ENCODE measurements at regions not wholly inside any gene's neighbourhood (a gene's known extent, or its start where the extent isn't known, plus 50 kb on each side); places are given as distances from the start of the nearest gene placed in this dataset.

- TF ChIP-seq ATF2 (CRISPR knock-in tag; IDR thresholded peaks at IDR 0.05) (no peak), ASH2L (IDR thresholded peaks at IDR 0.05; ENCODE audit: insufficient read length, low read depth, low read length) (no peak), ZNF841 (CRISPR knock-in tag; IDR thresholded peaks at IDR 0.05; ENCODE audit: borderline replicate concordance) (no peak), THAP7 (CRISPR knock-in tag; IDR thresholded peaks at IDR 0.05) (no peak), SKIL (CRISPR knock-in tag; IDR thresholded peaks at IDR 0.05; ENCODE audit: borderline replicate concordance) (peak; percentile 18; the same call in 1 of the 2 replicates), ZC3H4 (CRISPR knock-in tag; IDR thresholded peaks at IDR 0.05; ENCODE audit: borderline replicate concordance) (no peak), ZNF264 (CRISPR knock-in tag; IDR thresholded peaks at IDR 0.05) (0 out of 2 replicates have a peak, but pooled peaks have one; percentile 15), ZNF687 (CRISPR knock-in tag; IDR thresholded peaks at IDR 0.05) (peak; percentile 72), MYC (CRISPR knock-in tag; IDR thresholded peaks at IDR 0.05; ENCODE audit: borderline replicate concordance) (peak; percentile 27; the same call in 1 of the 2 replicates), HDAC2 (CRISPR knock-in tag; IDR thresholded peaks at IDR 0.05) (no peak), POLR2G (IDR thresholded peaks at IDR 0.05; ENCODE audit: low read depth, low read length) (peak; percentile 47; the same call in 1 of the 2 replicates), MTF2 (CRISPR knock-in tag; IDR thresholded peaks at IDR 0.05; ENCODE audit: borderline replicate concordance) (no peak), SKI (IDR thresholded peaks at IDR 0.05; ENCODE audit: partially characterized antibody) (peak; percentile 25), ZNF569 (CRISPR knock-in tag; IDR thresholded peaks at IDR 0.05; ENCODE audit: borderline replicate concordance) (no peak), TCF12 (IDR thresholded peaks at IDR 0.05) (no peak), TCF12 (CRISPR knock-in tag; IDR thresholded peaks at IDR 0.05) (no peak), ZNF629 (CRISPR knock-in tag; conservative IDR thresholded peaks at IDR 0.05) (peak; percentile 94), CREB3 (CRISPR knock-in tag; IDR thresholded peaks at IDR 0.05) (peak; percentile 55; the same call in 1 of the 2 replicates), GABPA (IDR thresholded peaks at IDR 0.05; ENCODE audit: low read depth, low read length) (no peak), GABPA (CRISPR knock-in tag; IDR thresholded peaks at IDR 0.05; ENCODE audit: low read depth) (peak; percentile 38; the same call in 1 of the 2 replicates)
Measured at GRCh38 chr5:82356808-82357671, 78.9 kb upstream of the RPS23 start (continued).

Data from HepG2 (cell line).